Hindlimb muscle (tissue), 1 donor: ENCODE measurements at regions not wholly inside any gene's neighbourhood (a gene's known extent, or its start where the extent isn't known, plus 50 kb on each side); places are given as distances from the start of the nearest gene placed in this dataset.
"Not testable (repeated sequence)": the region's sequence is repeated elsewhere in the genome, so short reads cannot be mapped to it uniquely, and the experiment has no call there.

ENCODE experiments used
- DNase-seq: peaks from one replicate; pipeline ENCODE4 v3.0.0-alpha.2; 2013

- DNase-seq = not testable (repeated sequence)
Measured at GRCh38 chr2:91498065-91498449, 2806.6 kb downstream of the RPIA start.

DNA sequence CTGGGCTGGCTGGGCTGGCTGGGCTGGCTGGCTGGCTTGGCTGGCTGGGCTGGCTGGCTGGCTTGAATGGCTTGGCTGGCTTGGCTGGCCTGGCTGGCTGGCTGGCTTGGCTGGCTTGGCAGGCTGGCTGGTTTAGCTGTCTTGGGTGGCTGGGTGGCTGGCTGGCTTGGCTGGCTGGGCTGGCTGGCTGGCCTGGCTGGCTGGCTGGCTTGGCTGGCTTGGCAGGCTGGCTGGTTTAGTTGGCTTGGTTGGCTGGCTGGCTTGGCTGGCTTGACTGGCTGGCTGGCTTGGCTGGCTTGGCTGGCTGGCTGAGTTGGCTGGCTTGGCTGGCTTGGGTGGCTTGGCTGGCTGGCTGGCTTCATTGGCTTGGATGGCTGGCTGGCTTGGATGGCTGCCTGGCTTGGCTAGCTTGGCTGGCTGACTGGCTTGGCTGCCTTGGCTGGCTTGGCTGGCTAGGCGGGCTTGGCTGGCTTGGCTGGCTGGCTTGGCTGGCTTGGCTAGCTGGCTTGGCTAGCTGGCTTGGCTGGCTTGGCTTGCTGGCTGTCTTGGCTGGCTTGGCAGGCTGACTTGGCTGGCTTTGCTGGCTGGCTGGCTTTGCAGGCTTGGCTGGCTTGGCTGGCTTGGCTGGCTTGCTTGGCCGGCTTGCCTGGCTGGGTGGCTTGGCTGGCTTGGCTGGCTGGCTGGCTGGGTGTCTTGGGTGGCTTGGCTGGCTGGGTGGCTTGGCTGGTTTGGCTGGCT, 2807.2 kb downstream of the RPIA start:
- DNase-seq = not testable (repeated sequence)

GRCh38 chr2:91499431-91500050, 2808.1 kb downstream of the RPIA start:
- DNase-seq = not testable (repeated sequence)

GRCh38 chr2:91500246-91500977, 2808.9 kb downstream of the RPIA start:
- not testable (repeated sequence) for DNase-seq

DNA sequence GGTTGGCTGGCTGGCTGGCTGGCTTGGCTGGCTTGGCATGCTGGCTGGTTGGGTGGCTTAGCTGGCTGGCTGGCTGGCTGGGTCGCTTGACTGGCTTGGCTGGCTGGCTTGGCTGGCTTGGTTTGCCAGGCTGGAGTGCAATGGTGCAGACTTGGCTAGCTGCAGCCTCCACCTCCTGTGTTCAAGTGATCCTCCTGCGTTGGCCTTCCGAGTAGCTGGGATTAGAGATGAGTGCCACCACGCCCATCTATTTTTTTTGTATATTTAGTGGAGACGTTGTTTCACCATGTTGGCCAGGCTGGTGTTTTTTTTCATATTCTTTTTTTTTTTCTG, 2809.5 kb downstream of the RPIA start:
- not testable (repeated sequence) for DNase-seq

GRCh38 chr2:91501481-91502080, 2810.1 kb downstream of the RPIA start:
- not testable (repeated sequence) for DNase-seq

- not testable (repeated sequence) for DNase-seq
Measured at GRCh38 chr2:91503572-91503958, 2812.1 kb downstream of the RPIA start.

DNA sequence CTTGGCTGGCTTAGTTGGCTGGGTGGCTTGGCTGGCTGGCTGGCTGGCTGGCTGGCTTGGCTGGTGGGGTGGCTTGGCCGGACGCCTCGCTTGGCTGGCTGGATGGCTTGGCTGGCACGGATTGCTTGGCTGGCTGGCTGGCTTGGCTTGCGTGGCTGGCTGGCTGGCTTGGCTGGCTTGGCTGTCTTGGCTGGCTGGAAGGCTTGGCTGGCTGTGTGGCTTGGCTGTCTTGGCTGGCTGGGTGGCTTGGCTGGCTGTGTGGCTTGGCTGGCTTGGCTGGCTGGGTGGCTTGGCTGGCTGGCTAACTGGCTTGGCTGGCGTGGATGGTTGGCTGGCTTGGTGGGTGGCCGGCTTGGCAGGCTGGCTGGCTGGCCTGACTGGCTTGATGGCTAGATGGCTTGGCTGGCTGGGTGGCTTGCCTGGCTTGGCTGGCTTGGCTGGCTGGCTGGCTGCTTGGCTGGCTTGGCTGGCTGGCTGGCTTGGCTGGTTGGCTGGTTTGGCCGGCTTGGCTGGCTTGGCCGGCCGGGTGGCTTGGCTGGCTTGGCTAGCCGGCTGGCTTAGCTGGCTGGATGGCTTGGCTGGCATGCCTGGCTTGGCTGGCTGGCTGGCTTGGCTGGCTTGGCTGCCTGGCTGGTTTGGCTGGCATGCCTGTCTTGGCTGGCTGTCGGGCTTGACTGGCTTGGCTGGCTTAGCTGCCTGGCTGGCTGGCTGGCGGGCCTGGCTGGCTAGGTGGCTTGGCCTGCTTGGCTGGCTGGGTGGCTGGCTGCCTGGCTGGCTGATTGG, 2812.7 kb downstream of the RPIA start:
- DNase-seq = not testable (repeated sequence)

DNA sequence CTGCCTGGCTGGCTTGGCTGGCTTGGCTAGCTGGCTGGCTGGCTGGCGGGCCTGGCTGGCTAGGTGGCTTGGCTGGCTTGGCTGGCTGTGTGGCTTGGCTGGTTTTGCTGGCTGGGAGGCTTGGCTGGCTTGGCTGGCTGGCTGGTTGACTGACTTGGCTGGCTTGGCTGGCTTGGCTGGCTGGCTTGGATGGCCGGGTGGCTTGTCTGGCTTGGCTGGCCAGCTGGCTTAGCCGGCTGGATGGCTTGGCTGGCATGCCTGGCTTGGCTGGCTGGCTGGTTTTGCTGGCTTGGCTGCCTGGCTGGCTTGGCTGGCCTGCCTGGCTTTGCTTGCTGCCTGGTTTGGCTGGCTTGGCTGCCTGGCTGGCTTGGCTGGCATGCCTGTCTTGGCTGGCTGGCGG, 2817.3 kb downstream of the RPIA start:
- DNase-seq = not testable (repeated sequence)

DNA sequence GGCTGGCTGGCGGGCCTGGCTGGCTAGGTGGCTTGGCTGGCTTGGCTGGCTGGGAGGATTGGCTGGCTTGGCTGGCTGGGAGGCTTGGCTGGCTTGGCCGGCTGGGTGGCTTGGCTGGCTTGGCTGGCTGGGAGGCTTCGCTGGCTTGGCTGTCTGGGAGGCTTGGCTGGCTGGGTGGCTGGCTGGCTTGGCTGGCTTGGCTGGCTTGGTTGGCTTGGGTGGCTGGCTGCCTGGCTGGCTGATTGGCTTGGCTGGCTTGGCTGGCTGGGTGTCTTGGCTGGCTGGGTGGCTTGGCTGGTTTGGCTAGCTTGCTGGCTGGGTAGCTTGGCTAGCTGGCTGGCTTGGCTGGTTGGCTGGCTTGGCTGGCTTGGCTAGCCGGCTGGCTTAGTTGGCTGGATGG, 2817.8 kb downstream of the RPIA start:
- DNase-seq = not testable (repeated sequence)

GRCh38 chr2:91511166-91511565, 2819.7 kb downstream of the RPIA start:
- DNase-seq = not testable (repeated sequence)

DNA sequence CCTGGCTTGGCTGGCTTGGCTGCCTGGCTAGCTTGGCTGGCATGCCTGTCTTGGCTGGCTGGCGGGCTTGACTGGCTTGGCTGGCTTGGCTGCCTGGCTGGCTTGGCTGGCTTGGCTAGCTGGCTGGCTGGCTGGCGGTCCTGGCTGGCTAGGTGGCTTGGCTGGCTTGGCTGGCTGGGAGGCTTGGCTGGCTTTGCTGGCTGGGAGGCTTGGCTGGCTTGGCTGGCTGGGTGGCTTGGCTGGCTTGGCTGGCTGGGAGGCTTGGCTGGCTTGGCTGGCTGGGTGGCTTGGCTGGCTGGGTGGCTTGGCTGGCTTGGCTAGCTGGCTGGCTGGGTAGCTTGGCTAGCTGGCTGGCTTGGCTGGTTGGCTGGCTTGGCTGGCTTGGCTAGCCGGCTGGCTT, 2824.5 kb downstream of the RPIA start:
- not testable (repeated sequence) for DNase-seq

GRCh38 chr2:91516669-91517068, 2825.2 kb downstream of the RPIA start:
- not testable (repeated sequence) for DNase-seq

GRCh38 chr2:91517846-91518245, 2826.4 kb downstream of the RPIA start:
- not testable (repeated sequence) for DNase-seq

DNA sequence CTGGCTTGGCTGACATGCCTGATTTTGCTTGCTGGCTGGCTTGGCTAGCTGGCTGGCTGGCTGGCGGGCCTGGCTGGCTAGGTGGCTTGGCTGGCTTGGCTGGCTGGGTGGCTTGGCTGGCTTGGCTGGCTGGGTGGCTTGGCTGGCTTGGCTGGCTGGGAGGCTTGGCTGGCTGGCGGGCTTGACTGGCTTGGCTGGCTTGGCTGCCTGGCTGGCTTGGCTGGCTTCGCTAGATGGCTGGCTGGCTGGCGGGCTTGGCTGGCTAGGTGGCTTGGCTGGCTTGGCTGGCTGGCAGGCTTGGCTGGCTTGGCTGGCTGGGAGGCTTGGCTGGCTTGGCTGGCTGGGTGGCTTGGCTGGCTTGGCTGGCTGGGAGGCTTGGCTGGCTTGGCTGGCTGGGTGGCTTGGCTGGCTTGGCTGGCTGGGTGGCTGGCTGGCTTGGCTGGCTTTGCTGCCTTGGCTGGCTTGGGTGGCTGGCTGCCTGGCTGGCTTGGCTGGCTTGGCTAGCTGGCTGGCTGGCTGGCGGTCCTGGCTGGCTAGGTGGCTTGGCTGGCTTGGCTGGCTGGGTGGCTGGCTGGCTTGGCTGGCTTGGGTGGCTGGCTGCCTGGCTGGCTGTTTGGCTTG, 2827.0 kb downstream of the RPIA start:
- not testable (repeated sequence) for DNase-seq

GRCh38 chr2:91519359-91519758, 2827.9 kb downstream of the RPIA start:
- DNase-seq = not testable (repeated sequence)

DNA sequence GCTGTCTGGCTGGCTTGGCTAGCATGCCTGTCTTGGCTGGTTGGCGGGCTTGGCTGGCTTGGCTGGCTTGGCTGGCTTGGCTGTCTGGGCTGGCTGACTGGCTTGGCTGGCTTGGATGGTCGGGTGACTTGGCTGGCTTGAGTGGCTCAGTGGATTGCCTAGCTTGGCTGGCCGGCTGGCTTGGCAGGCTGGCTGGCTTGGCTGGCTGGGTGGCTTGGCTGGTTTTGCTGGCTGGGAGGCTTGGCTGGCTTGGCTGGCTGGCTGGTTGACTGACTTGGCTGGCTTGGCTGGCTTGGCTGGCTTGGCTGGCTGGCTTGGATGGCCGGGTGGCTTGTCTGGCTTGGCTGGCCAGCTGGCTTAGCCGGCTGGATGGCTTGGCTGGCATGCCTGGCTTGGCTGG, 2828.4 kb downstream of the RPIA start:
- not testable (repeated sequence) for DNase-seq

DNA sequence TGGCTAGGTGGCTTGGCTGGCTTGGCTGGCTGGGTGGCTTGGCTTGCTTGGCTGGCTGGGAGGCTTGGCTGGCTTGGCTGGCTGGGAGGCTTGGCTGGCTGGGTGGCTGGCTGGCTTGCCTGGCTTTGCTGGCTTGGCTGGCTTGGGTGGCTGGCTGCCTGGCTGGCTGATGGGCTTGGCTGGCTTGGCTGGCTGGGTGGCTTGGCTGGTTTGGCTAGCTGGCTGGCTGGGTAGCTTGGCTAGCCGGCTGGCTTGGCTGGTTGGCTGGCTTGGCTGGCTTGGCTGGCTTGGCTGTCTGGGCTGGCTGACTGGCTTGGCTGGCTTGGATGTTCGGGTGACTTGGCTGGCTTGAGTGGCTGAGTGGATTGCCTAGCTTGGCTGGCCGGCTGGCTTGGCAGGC, 2829.1 kb downstream of the RPIA start:
- DNase-seq = not testable (repeated sequence)

DNA sequence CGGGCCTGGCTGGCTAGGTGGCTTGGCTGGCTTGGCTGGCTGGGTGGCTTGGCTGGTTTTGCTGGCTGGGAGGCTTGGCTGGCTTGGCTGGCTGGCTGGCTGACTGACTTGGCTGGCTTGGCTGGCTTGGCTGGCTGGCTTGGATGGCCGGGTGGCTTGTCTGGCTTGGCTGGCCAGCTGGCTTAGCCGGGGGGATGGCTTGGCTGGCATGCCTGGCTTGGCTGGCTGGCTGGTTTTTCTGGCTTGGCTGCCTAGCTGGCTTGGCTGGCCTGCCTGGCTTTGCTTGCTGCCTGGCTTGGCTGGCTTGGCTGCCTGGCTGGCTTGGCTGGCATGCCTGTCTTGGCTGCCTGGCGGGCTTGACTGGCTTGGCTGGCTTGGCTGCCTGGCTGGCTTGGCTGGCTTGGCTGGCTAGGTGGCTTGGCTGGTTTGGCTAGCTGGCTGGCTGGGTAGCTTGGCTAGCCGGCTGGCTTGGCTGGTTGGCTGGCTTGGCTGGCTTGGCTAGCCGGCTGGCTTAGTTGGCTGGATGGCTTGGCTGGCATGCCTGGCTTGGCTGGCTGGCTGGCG, 2829.6 kb downstream of the RPIA start:
- not testable (repeated sequence) for DNase-seq

GRCh38 chr2:91521944-91522343, 2830.5 kb downstream of the RPIA start:
- DNase-seq = not testable (repeated sequence)

DNA sequence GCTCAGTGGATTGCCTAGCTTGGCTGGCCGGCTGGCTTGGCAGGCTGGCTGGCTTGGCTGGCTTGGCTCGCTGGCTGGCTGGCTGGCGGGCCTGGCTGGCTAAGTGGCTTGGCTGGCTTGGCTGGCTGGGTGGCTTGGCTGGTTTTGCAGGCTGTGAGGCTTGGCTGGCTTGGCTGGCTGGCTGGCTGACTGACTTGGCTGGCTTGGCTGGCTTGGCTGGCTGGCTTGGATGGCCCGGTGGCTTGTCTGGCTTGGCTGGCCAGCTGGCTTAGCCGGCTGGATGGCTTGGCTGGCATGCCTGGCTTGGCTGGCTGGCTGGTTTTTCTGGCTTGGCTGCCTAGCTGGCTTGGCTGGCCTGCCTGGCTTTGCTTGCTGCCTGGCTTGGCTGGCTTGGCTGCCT, 2831.4 kb downstream of the RPIA start:
- DNase-seq = not testable (repeated sequence)
